ENCODE measurements at regions not wholly inside any gene's neighbourhood (a gene's known extent, or its start where the extent isn't known, plus 50 kb on each side); places are given as distances from the start of the nearest gene placed in this dataset.
"Not testable (repeated sequence)": the region's sequence is repeated elsewhere in the genome, so short reads cannot be mapped to it uniquely, and the experiment has no call there.

DNA sequence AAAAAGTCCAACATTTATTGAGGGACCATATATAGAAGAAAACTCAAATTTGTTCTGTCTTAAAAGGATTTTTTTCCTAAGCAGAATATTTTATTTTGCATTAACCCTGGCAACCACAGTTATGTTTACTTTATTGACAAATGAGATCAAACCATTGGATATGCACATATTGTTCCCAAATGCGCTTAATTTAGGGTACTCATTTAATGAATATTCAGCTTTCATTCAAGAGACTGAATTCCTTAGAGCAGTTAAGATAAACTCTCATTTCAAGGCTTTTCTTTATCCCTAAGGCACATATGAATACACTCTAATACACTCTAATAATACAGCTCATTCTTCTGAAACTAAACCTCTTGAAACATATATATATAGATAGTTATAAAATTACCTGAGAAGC lies 150.2 kb downstream of the HMHB1 start:
- no peak for DNase-seq

DNA sequence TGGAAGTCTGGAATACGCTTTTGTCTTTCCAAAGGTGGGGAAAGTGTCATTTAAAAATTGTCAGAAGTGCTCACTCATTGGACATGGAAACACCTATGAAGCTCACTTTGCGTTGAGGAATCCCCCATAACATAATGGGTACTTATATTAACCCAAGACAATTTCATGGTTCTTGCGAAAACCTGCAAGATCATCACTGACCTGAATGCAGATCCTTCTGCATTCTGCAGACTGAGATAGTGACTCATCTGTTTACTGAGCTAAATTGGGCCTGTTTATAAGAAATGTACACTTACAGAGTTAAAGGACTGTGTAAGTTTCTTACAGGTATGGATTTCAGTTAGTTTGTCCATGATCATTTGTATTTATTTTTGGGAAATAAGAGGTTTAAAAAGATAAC lies 153.0 kb downstream of the HMHB1 start:
- DNase-seq, result no peak

DNA sequence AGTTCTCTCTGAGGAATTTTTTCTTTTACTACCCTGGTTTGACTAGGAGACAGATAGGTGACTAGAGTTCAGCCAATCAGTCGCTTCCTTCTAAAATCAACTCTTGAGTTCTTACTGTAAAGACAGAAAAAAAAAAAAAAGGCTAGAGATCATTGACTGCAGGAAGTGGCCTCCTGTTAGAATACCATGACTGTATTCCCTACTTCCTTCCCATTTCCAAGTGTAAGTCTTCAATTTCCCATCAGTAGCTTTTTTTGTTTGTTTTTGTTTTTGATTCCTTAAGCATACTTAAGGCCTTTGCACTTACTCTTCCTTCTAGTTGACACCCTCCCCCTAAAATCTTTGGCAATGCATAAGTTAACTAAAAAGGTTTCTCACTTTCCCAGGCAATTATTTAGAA lies 154.3 kb downstream of the HMHB1 start:
- DNase-seq, result no peak

DNA sequence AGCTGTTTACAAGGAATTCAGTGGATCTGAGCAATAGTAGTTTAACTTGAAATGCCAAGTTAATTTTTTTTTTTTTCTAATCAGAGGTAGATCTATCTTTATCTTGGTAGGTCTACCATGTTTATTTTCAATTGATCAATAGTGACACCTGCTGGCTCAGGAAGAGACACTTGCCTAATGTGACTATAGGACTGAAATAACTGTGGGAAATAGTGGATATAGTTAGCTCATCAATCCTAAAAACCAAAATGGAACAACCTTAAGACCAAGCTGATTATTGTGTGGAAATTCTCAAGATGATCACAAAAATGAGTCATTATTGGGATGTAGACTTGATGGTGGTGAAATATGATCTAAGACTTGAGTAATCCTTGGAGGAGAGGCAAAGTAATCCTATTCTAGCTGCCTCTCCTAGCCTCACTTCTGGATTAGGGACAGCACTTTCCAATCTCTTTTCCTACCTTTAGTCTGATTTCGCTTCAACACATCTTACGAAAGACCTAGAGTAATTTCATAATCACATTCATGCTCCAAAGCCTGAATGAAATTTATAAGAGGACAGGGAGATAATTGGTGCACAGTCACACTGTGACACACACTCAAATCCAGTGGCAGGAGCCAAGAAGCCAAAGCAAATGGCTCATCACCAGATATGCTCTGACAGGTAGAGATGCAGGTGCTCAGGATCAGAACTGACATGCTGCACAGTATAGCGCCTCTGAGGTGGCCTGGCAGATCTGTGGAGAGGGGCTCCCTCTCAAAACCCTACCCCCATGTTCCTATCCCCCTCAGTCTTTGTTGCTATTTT lies 156.3 kb downstream of the HMHB1 start:
- DNase-seq, result peak; percentile 66

DNA sequence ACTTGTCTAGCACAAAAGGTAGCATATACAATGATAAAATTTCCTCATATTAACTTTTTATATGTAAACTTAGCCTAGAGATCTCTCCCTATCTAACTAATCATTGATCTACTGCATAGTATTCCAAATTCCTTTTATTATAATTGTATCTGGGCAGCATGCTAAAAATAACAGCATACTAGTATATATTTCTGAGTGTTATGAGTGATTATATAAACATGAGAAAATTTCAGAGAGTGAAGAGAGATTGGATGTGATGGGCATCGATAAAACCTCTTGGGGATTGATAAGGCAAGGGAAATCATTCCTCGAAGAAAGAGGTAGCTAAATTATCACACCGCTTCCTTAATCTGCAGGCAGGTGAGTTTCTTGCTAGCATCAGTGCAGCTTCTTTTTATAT lies 158.2 kb downstream of the HMHB1 start:
- no peak for DNase-seq

DNA sequence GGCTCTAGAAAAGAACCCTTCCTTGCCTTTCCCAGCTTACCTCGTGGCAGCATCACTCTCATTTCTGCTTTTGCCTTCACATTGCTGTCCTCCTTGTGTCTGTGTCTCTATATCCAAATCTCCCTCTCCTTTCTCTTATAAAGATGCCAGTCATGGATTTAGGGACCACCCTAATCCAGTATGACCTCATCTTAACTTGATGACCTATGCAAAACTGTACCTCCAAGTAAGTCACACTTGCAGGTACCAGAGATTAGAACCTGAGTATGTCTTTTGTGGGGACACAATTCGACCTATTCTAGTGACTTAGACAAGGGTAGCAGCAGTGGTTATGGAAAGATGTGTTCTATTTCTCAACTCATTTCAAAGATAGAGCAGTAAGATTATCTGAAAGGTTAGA lies 160.1 kb downstream of the HMHB1 start:
- DNase-seq, result no peak

DNA sequence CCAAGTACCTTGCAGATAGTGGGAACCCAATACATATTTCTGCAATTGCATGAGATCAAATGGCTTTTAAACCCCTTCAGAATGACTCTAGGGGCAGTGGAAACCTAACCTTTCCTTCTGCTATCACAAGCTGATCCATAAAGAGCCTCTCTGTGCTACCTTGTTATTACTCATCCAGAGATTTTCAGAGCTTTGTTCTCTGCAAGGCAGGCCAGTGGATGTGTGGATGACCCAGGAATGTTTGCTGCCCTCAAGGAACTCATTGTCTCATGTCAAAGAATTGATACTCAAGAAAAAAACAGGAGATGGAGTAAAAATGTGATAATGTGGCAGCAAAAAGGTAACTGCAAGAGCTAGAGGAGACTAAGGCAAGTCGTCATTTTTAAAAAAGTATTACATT lies 164.1 kb downstream of the HMHB1 start:
- DNase-seq, result no peak

DNA sequence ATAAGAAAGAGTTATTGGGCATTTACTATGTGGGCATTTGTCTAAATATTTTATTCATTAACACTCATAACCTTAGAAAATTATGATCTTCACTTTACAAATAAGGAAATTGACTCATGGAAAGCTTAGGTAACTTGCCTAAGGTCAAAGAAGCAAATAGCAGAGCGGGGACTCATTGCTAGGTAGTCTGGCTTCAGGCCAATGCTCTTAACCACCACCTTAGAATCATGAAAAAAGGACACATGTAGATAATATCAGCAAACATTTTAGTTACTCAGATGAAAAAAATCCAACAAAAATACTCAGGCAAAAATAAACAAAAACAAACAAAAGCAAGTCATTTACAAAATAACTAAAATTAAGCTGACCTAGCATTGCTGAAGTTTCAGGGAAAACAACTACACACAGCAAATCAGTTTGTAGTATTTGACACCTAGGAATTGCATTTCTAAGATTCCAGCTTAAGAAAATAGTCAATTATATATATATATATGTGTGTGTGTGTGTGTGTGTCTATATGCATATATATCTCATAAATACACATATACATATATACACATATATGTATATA lies 166.0 kb downstream of the HMHB1 start:
- no peak for DNase-seq

DNA sequence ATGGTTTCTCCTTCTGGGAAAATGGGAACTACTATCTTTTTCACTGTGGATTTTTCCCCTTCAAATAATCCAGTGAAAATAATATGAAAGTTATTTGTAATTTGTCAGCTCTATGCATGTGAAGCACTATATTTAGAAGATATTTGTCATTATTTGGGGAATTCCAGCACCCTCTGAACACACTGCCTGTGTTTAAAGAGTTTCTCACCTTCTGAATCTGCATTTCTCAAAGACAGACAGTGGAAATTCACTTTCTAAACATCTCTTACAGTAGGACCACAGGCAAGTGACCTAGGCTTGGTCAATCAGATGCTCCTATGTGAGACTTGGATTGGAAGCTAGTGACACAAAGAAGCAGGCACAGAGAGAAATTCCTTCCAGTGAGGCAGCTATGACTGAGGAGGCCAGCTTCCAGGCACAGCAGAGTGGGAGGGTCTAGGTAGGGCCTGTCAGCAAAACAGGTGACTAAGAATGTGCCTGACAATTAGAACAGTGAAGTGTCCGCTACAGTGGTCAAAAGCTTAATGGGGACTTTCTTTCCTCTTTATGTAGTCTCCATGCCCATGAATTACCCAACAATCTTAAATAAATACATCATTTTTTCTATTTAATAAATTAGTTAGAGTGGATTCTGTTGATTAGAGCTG lies 167.2 kb downstream of the HMHB1 start:
- DNase-seq, result no peak

DNA sequence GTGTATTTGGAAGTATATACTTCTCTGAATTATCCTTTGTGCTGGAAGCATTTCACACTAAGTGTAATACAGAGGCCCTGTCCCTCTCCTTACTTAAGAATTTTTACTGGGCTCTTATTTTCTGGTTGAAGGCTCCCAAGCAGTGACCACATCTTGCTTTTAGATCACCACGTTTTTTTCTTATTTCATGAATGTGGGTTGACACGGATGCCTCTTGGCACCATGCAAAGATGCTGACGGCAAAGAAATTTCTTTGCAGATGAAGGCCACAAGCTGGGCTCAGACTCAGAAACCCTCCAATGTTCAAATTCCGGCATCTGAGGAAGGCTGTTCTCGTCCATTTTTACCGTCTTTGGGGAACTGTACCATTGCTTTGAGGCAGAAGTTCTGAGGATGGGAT lies 168.5 kb downstream of the HMHB1 start:
- DNase-seq, result no peak

DNA sequence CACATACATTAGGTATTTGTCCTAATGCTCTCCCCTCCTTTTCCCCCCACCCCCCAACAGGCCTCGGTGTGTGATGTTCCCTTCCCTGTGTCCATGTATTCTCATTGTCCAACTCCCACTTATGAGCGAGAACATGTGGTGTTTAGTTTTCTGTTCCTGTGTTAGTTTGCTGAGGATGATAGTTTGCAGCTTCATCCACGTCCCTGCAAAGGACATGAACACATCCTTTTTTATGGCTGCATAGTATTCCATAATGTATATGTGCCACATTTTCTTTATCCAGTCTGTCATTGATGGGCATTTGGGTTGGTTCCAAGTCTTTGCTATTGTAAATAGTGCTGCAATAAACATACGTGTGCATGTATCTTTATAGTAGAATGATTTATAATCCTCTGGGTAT lies 171.0 kb downstream of the HMHB1 start:
- not testable (repeated sequence) for DNase-seq

DNA sequence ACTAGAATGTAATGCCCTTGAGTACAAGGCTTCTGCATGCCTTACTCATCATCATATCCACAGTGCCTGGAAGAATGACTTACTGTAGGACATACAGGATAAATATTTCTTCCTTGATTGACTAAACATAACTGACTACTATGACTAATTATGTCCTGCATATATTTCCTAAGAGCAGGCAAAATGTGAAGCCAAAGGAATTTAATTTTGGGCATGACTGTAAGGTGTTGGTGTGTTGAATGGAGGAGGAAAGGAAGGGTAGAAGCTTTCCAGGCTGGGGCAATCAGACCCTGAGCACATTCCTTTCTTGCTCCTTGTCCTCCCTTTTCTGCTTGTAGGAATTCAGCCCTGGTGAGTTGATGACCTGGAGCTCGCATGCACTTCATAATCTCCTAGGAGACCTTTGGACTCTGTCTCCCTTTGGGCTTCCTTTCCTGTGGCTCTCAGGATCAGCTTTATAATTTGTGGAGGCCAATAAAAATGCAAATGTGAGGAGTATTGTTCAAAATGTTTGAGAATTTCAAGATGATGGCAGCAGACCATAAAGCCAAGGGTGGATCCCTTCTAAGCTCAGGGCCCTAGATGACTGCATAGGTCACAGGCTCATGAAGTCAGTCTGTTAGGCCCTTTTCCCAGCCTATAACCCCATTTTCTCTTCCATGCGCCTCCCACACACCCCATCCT lies 174.0 kb downstream of the HMHB1 start:
- DNase-seq, result no peak

DNA sequence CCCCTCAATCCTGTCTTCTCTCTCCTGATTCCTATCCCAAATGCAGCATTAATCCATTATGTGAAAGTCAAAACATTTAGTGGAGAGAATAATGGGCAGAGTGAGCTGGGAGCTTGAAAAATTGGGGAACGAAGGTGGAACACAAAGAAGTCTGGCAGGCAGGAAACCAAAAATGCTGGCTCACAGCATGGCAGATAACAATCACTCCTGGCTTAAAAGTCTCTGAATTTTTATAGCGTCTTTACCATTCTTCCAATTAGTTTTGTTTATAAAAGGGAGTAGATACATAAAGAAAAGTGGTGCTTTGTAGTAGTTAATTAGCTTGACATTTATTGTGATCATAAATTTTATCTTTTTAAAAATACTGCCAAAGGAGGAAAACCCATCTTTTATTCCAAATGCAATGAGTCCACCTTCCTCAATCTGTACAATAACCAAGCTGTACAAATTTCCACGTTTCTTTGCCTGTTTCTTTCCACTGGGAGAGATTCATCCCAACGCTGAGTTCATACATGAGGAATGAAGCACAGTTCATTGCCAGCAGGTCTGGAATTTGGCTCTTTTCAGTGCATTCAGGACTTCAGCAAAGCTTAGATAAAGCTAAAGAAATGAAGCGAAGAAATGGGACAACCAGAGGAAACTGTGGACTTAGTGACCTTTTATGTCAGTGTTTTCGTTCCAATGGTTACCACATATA lies 174.7 kb downstream of the HMHB1 start:
- DNase-seq, result no peak

DNA sequence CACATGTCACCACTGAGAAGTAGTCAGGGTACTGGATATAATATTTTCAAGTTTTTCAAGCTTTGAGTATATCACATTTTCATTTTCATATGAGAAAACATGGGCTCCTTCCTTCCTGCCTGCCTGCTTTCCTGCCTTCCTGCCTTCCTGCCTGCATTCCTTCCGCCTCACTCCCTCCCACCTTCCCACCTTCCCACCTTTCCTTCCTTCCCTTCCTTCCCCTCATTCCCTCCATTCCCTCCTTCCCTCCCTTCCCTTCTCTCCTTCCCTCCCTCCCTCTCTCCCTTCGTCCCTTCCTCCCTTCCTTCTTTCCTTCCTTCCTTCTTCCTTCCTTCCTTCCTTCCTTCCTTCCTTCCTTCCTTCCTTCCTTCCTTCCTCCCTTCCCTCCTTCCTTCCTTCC lies 175.3 kb downstream of the HMHB1 start:
- no peak for DNase-seq

DNA sequence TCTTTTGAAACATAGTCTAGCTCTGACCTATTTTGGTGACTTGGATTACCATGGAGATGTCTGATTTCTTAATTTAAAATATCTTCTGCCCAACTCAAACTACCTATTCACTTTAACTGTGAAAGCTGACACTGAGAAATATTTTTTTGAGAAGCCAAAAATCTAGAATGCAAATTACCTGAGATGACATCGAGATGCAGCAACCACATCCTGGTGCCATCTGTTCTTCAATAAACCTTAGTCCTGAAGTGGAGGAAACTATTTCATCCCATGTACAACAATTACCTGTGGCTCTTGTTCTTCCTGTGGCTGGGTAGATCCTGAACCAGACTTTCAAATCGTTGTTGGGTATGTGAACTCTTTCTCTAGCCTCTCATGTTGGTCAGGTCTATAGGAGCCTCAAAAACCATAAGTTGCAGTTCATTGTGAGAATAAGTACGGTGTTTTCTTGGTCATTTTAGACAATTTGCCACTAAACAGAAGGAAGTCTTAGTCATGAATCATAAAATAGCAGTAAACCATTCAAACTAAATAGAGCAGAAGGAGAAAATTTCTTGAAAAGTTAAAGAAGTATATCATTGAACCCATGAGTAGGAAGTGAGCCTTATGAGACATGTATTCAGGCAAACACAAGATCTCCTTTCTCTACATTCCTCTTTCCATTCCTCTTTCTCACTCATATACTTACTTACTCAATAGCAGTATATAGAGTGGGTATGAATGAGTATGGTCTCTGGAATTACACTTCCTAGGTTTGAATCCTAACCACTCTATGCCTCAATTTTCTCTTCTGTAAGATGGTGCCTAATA lies 176.0 kb downstream of the HMHB1 start:
- no peak for DNase-seq

DNA sequence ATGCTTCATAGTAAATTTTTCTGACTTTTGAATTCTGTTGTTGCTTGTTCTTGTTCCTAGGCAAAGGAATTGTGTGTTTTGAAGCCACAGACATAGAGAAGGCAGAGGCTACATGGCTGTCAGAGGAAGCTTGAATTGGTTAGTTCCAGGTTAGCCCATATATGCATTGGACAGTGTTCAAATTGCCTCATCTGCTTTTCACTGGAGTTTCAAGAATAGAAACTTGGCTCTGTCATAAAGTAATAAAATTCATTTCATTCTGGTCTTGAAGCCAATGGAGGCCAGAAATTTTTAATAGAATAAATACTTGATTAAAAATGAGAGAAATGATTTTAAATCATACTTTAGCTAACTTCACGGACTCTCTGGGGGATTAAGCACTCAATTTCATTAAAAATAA lies 178.0 kb downstream of the YIPF5 start:
- no peak for DNase-seq

DNA sequence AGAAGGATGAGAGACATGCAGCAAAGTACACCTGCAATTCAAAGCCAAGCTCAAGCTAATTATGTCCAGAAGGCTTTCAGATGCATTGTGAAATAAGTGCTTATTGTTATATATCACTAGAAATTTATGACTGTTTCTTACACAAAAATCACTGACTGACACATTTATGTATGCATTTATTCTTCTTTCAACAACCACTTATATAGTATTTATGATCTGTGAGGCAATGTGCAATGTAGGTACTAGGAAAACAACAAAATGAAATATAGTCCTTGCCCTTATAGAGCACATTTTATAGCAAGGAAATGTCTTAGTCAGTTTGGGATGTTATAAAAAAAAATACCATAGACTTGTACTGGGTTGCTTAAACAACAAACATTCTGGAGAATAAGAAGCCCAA lies 167.6 kb downstream of the YIPF5 start:
- no peak for DNase-seq

DNA sequence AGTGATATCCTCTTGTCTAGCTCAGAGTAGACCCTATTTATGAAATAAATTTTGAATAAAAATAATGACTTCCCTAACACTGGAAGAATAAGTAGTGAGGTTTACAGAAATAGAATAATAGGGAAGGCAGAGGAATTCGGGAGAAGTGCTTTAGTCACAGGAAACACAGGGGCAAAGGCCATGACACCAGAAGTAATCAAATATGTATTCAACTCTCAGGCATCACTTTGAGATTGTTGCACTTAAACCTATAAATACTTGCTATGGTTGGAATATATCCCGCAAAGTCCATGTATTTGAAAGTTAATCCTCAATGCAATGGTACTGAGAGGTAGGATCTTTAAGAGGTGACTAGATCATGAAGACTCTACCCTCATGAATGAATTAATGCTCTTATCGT lies 166.8 kb downstream of the YIPF5 start:
- no peak for DNase-seq

DNA sequence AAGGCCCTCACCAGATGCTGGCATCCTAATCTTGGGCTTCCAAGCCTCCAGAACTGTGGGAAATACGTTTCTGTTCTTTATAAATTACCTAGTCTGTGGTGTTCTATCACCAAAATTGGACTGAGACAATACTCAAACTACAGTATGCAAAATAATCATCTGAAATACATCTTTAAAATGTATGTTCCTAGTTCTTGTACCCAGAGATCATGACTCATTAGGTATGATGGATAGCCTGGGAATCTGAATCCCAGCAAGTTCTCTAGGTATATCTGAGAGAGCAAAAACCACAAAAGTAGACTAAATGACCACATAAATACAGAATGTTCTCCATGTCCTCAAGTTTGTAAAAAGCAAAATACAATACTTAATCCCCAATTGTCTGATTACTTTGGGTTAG lies 166.3 kb downstream of the YIPF5 start:
- DNase-seq, result no peak

DNA sequence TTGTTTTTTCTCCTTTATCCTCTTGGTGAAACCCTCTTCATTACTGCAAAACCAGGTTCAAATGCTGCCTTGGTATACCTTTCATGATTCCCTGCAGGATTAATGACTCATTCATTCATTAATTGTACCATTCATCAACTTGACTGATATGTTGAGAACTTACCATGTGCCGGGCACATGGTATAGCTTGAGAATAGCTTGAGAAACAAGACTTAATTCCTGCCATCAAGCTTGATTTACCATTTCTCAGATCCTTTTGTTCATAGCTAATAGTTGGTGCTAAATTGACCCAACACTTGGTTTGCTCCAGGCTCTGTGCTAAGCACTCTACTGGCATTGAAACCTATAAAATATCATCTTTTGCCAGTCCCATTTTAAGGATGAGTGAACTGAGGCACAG lies 165.7 kb downstream of the YIPF5 start:
- no peak for DNase-seq

DNA sequence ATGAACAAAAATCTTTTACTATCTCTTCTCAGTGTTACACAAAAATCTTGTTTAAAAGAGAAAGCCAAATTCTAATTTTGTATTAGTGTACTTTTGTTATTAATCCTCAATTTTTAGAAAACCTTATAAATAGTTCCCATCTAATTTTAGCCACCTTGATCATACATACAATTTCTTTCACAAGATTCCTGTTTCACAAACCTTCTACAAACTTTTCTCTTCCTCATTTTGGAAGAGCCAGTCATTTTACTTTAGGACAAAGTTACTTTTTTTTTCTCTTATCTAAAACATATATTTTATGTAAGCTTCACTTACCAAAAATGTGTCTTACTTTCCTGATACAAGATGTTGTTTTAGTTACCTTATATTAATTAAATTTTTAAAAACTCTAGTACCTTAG lies 161.3 kb downstream of the YIPF5 start:
- no peak for DNase-seq

DNA sequence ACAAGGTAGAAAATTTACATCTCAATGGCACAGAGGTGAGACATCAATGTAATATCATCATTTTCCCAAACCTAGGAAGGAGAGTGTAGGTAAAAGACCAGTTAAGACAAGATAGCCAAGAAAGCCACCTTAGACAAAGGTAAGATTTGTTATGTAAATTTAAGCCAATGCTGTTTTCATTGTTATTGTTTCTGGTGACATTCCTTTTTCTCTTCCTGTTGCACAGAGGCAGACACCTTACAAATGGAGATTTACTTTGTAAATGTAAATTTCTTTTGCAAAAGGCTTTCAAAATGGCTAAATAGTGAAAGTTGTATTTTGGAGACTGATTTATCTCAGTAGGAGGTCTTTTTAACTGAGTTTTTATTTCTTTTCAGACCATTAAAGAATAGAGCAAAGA lies 159.1 kb downstream of the YIPF5 start:
- no peak for DNase-seq

Measured in NCI-H345 (cell line).